Osteocyte (in vitro differentiated cells): ENCODE measurements at regions not wholly inside any gene's neighbourhood (a gene's known extent, or its start where the extent isn't known, plus 50 kb on each side); places are given as distances from the start of the nearest gene placed in this dataset.

Source experiments
- DNase-seq: peaks from one replicate; pipeline ENCODE4 v3.0.0; 2021; ENCODE audit warnings: mixed read lengths; ENCODE audit not compliant: unreplicated experiment; ENCODE audit errors: extremely low spot score
- H3K27ac Mint-ChIP-seq: one replicate; pipeline ENCODE4 v1.8.0; 2021; ENCODE audit warnings: mild to moderate bottlenecking, mixed read lengths; ENCODE audit not compliant: unreplicated experiment
- H3K27me3 Mint-ChIP-seq: one replicate; pipeline ENCODE4 v1.8.0; 2021; ENCODE audit warnings: mixed read lengths; ENCODE audit not compliant: unreplicated experiment
- H3K36me3 Mint-ChIP-seq: one replicate; pipeline ENCODE4 v1.8.0; 2021; ENCODE audit warnings: mixed read lengths; ENCODE audit not compliant: unreplicated experiment
- H3K4me1 Mint-ChIP-seq: one replicate; pipeline ENCODE4 v1.8.0; 2021; ENCODE audit warnings: mixed read lengths; ENCODE audit not compliant: unreplicated experiment
- H3K4me3 Mint-ChIP-seq: one replicate; pipeline ENCODE4 v1.8.0; 2021; ENCODE audit warnings: mild to moderate bottlenecking, moderate library complexity, mixed read lengths; ENCODE audit not compliant: unreplicated experiment
- H3K9me3 Mint-ChIP-seq: one replicate; pipeline ENCODE4 v1.8.0; 2021; ENCODE audit warnings: mixed read lengths; ENCODE audit not compliant: unreplicated experiment
- TF ChIP-seq, protein P1 (sequence below): fragments of 200-600 bp; sonication (generic); IDR thresholded peaks from 2 replicates; pipeline ENCODE4 v1.5.0; 2021; ENCODE audit warnings: antibody characterized with exemption, mild to moderate bottlenecking, moderate library complexity

GRCh38 chr1:234536741-234537140 is 57.8 kb upstream of the TARBP1 start:
- no peaks in the 10 kb centered on the region for H3K9me3 Mint-ChIP-seq
- TF ChIP-seq, protein P1, sequence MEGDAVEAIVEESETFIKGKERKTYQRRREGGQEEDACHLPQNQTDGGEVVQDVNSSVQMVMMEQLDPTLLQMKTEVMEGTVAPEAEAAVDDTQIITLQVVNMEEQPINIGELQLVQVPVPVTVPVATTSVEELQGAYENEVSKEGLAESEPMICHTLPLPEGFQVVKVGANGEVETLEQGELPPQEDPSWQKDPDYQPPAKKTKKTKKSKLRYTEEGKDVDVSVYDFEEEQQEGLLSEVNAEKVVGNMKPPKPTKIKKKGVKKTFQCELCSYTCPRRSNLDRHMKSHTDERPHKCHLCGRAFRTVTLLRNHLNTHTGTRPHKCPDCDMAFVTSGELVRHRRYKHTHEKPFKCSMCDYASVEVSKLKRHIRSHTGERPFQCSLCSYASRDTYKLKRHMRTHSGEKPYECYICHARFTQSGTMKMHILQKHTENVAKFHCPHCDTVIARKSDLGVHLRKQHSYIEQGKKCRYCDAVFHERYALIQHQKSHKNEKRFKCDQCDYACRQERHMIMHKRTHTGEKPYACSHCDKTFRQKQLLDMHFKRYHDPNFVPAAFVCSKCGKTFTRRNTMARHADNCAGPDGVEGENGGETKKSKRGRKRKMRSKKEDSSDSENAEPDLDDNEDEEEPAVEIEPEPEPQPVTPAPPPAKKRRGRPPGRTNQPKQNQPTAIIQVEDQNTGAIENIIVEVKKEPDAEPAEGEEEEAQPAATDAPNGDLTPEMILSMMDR = no peak
- no peak overlapping the region for H3K4me3 Mint-ChIP-seq
- H3K27ac Mint-ChIP-seq = no peak overlapping the region
- no peaks in the 10 kb centered on the region for H3K27me3 Mint-ChIP-seq
- DNase-seq = no peak
- peaks cover 56% of the 10 kb centered on the region for H3K4me1 Mint-ChIP-seq
- H3K36me3 Mint-ChIP-seq = no peaks in the 10 kb centered on the region

GRCh38 chr1:234535763-234536515 is 57.0 kb upstream of the TARBP1 start:
- no peak for DNase-seq
- peak overlapping the region; percentile 96 for H3K27ac Mint-ChIP-seq

GRCh38 chr1:234535218-234535617 is 56.2 kb upstream of the TARBP1 start:
- Mint-ChIP-seq H3K27me3 (no peaks in the 10 kb centered on the region), H3K36me3 (no peaks in the 10 kb centered on the region), H3K9me3 (no peaks in the 10 kb centered on the region), H3K27ac (peak overlapping the region; percentile 96), H3K4me1 (peaks cover 64% of the 10 kb centered on the region), H3K4me3 (peak overlapping the region; percentile 17)
- TF ChIP-seq, protein P1 = no peak
- DNase-seq = no peak

More at GRCh38 chr1:234535763-234536515, 57.0 kb upstream of the TARBP1 start:
- H3K4me3 Mint-ChIP-seq = no peak overlapping the region
- no peaks in the 10 kb centered on the region for H3K27me3 Mint-ChIP-seq
- H3K36me3 Mint-ChIP-seq = no peaks in the 10 kb centered on the region
- H3K4me1 Mint-ChIP-seq = peaks cover 61% of the 10 kb centered on the region
- H3K9me3 Mint-ChIP-seq = no peaks in the 10 kb centered on the region
- TF ChIP-seq, protein P1 = no peak

- TF ChIP-seq, protein P1 = no peak
- Mint-ChIP-seq H3K36me3 (no peaks in the 10 kb centered on the region), H3K4me3 (peak overlapping the region; percentile 21)
Observed at GRCh38 chr1:234533975-234534876, 55.2 kb upstream of the TARBP1 start.

More at GRCh38 chr1:234533975-234534876, 55.2 kb upstream of the TARBP1 start:
- peak; percentile 91 for DNase-seq
- peak overlapping the region; percentile 96 for H3K27ac Mint-ChIP-seq
- no peaks in the 10 kb centered on the region for H3K9me3 Mint-ChIP-seq
- no peaks in the 10 kb centered on the region for H3K27me3 Mint-ChIP-seq
- H3K4me1 Mint-ChIP-seq = peaks cover 63% of the 10 kb centered on the region
